Panc1 (cell line): ENCODE measurements at regions not wholly inside any gene's neighbourhood (a gene's known extent, or its start where the extent isn't known, plus 50 kb on each side); places are given as distances from the start of the nearest gene placed in this dataset.

Source experiments
- ATAC-seq: fragments of 200-7000 bp; cut with Tn5 transposase; 2 replicates; pipeline ENCODE4 v1.9.1; 2020; ENCODE audit warnings: mild to moderate bottlenecking, moderate library complexity
- BruUV-seq: library from RNA; stranded (reverse); fragments of 400-500 nt; replicated peaks from 2 replicates; lab custom pipeline; 2021; lab: Mats Ljungman, UMichigan
- CTCF ChIA-PET: fragments of 300-600 bp; sonication (Branson Sonifier 250); formaldehyde crosslinking; loops from one replicate; lab custom pipeline; 2022; ENCODE audit warnings: antibody characterized with exemption; lab: Charles Lee
- POLR2A ChIA-PET: fragments of 300-600 bp; sonication (Branson Sonifier 250); formaldehyde crosslinking; loops from one replicate; lab custom pipeline; 2022; ENCODE audit warnings: antibody characterized with exemption; lab: Charles Lee
- DNase-seq: peaks from one replicate; pipeline ENCODE4 v3.0.0-alpha.2; 2010; ENCODE audit warnings: low read depth, low spot score
- H3K27ac ChIP-seq: 2 replicates; pipeline ENCODE4 v1.5.1; 2011; ENCODE audit warnings: mild to moderate bottlenecking, low read length, inconsistent platforms
- H3K27me3 ChIP-seq: fragments of 200-500 bp; sonication (Bioruptor generic); 2 replicates; pipeline ENCODE4 v1.6.0; 2014; ENCODE audit warnings: low read length, inconsistent platforms; ENCODE audit not compliant: control insufficient read depth, insufficient read depth
- H3K36me3 ChIP-seq: fragments of 200-500 bp; sonication (Bioruptor generic); 2 replicates; pipeline ENCODE4 v1.5.1; 2014; ENCODE audit warnings: inconsistent platforms, mild to moderate bottlenecking, low read length, moderate library complexity; ENCODE audit not compliant: control insufficient read depth, insufficient read depth
- H3K4me1 ChIP-seq: 2 replicates; pipeline ENCODE4 v1.5.1; 2011; ENCODE audit warnings: inconsistent platforms, mild to moderate bottlenecking, low read length, moderate library complexity; ENCODE audit not compliant: control insufficient read depth, insufficient read depth
- H3K4me3 ChIP-seq, 2 experiments: 2 replicates each; pipeline ENCODE4 v1.5.1; 2011 to 2012; ENCODE audit warnings: low read depth in 2 of 2, low read length in 2 of 2, mild to moderate bottlenecking in 2 of 2, inconsistent platforms in 1 of 2, moderate library complexity in 1 of 2
- H3K9me3 ChIP-seq: fragments of 200-500 bp; sonication (Bioruptor generic); 2 replicates; pipeline ENCODE4 v1.5.1; 2014; ENCODE audit warnings: low read depth, mild to moderate bottlenecking, inconsistent platforms, low read length, moderate library complexity; ENCODE audit not compliant: control insufficient read depth, insufficient read depth
- CTCF ChIP-seq: fragments of 450-650 bp; IDR thresholded peaks from 2 replicates; pipeline ENCODE4 v1.5.1; 2017; ENCODE audit warnings: mild to moderate bottlenecking
- POLR2AphosphoS5 ChIP-seq: IDR thresholded peaks from 2 replicates; pipeline ENCODE4 v1.6.1; 2012; ENCODE audit warnings: mild to moderate bottlenecking, low read depth, low read length, moderate library complexity
- REST ChIP-seq, 2 experiments: IDR thresholded peaks; 2 replicates each; pipeline ENCODE4 v1.6.1; 2011 to 2012; ENCODE audit warnings: low read depth in 2 of 2, control low read depth in 1 of 2, low read length in 1 of 2, mild to moderate bottlenecking in 1 of 2, moderate library complexity in 1 of 2; ENCODE audit not compliant: insufficient read depth in 1 of 2
- SIN3A ChIP-seq: IDR thresholded peaks from 2 replicates; pipeline ENCODE4 v1.6.1; 2012; ENCODE audit warnings: low read depth, mild to moderate bottlenecking, low read length, moderate library complexity, borderline replicate concordance; ENCODE audit not compliant: insufficient read depth
- TCF7L2 ChIP-seq: IDR thresholded peaks from 2 replicates; pipeline ENCODE4 v1.6.1; 2011; ENCODE audit warnings: mild to moderate bottlenecking, low read depth, low read length, inconsistent platforms
- in situ Hi-C: cut with HindIII; loops from 2 replicates; pipeline ENCODE4 v1.10.0; 2016; ENCODE audit warnings: low sequenced_read_pairs, low pct_unique_long_range_greater_than_20kb
- intact Hi-C: fragments of 100-400 bp; cut with micrococcal nuclease; formaldehyde crosslinking; loops from one replicate; pipeline ENCODE4 v1.10.0; 2022; ENCODE audit not compliant: unreplicated experiment

GRCh38 chrX:149114001-149114400 lies 391.1 kb downstream of the IDS start:
- ChIA-PET POLR2A (no interaction called here), CTCF (no interaction called here)
- Histone ChIP-seq H3K36me3 (no peaks in the 10 kb centered on the region), H3K27ac (no peak overlapping the region), H3K4me1 (no peaks in the 10 kb centered on the region), H3K4me3 (no peak overlapping the region), H3K9me3 (no peaks in the 10 kb centered on the region), H3K27me3 (no peaks in the 10 kb centered on the region)
- TF ChIP-seq TCF7L2 (no peak), SIN3A (no peak), CTCF (no peak), REST (IDR thresholded peaks at IDR 0.05; ENCODE audit: insufficient read depth in 1 of 2, low read depth in 2 of 2, low read length in 1 of 2) (no peak), POLR2AphosphoS5 (no peak)
- DNase-seq (no peak), ATAC-seq (no peak)
- no TSS peak for BruUV-seq
- intact Hi-C loops: no loop called here
- in situ Hi-C loops: no loop called here

GRCh38 chrX:149097786-149098185 lies 407.3 kb downstream of the IDS start:
- DNase-seq: no peak
- Histone ChIP-seq H3K27me3 (no peaks in the 10 kb centered on the region), H3K4me1 (no peaks in the 10 kb centered on the region), H3K4me3 (no peak overlapping the region), H3K9me3 (no peaks in the 10 kb centered on the region), H3K36me3 (no peaks in the 10 kb centered on the region), H3K27ac (no peak overlapping the region)
- no peak for ATAC-seq
- no TSS peak for BruUV-seq
- in situ Hi-C loops (no loop called here), intact Hi-C loops (no loop called here)
- TF ChIP-seq REST (IDR thresholded peaks at IDR 0.05; ENCODE audit: insufficient read depth in 1 of 2, low read depth in 2 of 2, low read length in 1 of 2) (no peak), TCF7L2 (no peak), POLR2AphosphoS5 (no peak)
- POLR2A ChIA-PET: no interaction called here
- CTCF ChIA-PET: no interaction called here
